D721Med (cell line): ENCODE measurements at regions not wholly inside any gene's neighbourhood (a gene's known extent, or its start where the extent isn't known, plus 50 kb on each side); places are given as distances from the start of the nearest gene placed in this dataset.

Source experiments
- DNase-seq: peaks from one replicate; pipeline ENCODE4 v3.0.0; 2011; ENCODE audit warnings: low spot score; ENCODE audit not compliant: insufficient read length
- FAIRE-seq: peaks from 2 replicates; lab custom pipeline; 2011; peaks lifted over from hg19 to GRCh38; lab: Jason Lieb, UNC
- CTCF ChIP-seq: IDR thresholded peaks from 2 replicates; pipeline ENCODE4 v1.5.1; 2012; ENCODE audit warnings: mild to moderate bottlenecking, control low read depth; ENCODE audit not compliant: insufficient read depth; ENCODE audit errors: missing control alignments

- TF ChIP-seq CTCF: no peak
- no peak for FAIRE-seq
Measured at GRCh38 chr3:110902453-110903085, 169.0 kb upstream of the NECTIN3 start.

GRCh38 chr3:110903771-110904519, 167.7 kb upstream of the NECTIN3 start:
- no peak for DNase-seq
- FAIRE-seq: no peak
- TF ChIP-seq CTCF: no peak

More at GRCh38 chr3:110902453-110903085, 169.0 kb upstream of the NECTIN3 start:
- no peak for DNase-seq

GRCh38 chr3:110904520-110904890, 167.1 kb upstream of the NECTIN3 start:
- DNase-seq: no peak
- no peak for TF ChIP-seq CTCF
- FAIRE-seq: no peak

- FAIRE-seq (no peak), DNase-seq (no peak)
- no peak for TF ChIP-seq CTCF
Measured at GRCh38 chr3:110905121-110905520, 166.5 kb upstream of the NECTIN3 start.

GRCh38 chr3:110909839-110910238, 161.8 kb upstream of the NECTIN3 start:
- no peak for TF ChIP-seq CTCF
- DNase-seq (no peak), FAIRE-seq (no peak)

- TF ChIP-seq CTCF: no peak
- no peak for DNase-seq
- no peak for FAIRE-seq
Measured at GRCh38 chr3:110910346-110910955, 161.2 kb upstream of the NECTIN3 start.
